GM12873 (cell line): ENCODE measurements at regions not wholly inside any gene's neighbourhood (a gene's known extent, or its start where the extent isn't known, plus 50 kb on each side); places are given as distances from the start of the nearest gene placed in this dataset.

ENCODE experiments used
- CTCF ChIP-seq: IDR thresholded peaks from 2 replicates; pipeline ENCODE4 v1.5.1; 2012; ENCODE audit warnings: low read depth, mild to moderate bottlenecking, moderate library complexity, low read length, control low read depth; ENCODE audit not compliant: insufficient read depth; ENCODE audit errors: missing control alignments

GRCh38 chr5:13533833-13534232 is 410.7 kb downstream of the DNAH5 start:
- TF ChIP-seq CTCF = no peak

DNA sequence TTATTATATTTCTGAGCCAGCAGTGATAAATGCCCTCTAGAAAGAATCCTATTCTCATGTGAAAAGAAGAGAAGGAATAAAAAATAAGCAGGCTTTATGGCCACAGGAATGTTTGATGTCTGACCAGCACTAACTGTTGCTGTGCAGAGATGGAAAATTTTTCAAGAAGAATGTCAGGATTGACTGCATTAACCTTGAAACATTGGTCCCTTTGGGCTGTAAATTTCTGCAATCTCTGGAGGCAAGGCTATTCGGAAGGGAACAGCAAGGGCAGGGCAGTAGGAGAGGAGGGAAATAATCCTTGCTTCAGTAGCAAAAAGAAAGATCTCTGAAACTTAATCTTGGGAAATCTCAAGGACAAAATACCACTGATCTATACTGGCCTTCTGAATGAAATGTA is 415.2 kb downstream of the DNAH5 start:
- no peak for TF ChIP-seq CTCF

DNA sequence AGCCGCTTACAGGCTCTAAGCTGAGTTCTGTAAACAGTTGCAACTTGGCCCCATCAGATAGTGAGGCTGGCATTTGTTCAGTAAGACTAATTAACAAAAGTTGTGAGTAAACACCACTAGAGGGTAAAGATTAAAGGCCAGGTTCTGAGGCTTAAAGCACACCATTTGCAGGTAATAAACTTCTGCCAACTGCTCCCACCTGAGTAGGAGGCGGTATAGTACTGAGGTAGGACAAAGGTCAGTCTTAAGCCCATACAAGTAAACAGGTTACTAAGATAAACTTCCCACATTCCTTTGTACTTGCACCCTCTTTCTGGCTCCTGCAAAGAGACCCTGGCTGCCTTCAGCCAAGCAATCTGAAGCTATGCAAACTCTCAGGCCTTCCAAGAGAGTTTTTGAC is 419.6 kb downstream of the DNAH5 start:
- no peak for TF ChIP-seq CTCF

DNA sequence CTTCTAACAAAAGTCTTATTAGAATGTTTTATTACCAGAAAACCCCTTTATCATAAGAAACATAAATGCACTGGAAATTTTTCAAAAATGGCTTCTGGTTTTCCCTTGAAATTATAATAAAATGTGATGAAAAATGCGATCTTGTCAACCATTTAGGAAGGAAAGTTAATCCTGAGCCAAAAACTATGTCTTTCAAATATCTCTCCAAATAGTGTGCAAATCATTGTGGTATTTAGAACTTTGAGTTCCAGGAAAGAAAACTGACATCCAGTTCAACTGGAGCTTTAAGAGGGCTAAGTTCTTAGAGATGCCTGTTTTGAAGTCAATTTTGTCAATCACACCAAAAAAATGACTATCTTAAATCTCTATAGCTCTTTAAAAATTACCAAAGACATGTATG is 425.4 kb downstream of the DNAH5 start:
- TF ChIP-seq CTCF = no peak

GRCh38 chr5:13516195-13516594 is 428.3 kb downstream of the DNAH5 start:
- no peak for TF ChIP-seq CTCF

DNA sequence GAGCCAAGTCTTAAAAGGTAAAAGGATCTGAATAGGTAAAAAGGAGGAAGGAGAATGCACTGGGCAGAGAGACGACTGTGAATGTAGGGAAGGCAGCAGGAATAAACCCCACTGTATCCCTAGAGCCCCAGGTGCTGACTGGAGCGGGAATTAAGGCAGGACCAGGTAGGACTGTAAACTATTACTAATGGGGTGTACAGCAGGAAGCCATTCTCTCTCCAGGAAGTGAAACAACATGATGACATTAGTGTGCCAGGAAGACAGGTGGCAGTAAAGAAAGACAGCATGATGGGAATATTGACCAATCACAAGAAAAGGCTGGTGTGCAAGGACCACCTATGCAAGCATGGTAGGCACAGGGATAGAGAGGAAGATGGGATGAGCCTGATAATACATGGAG is 433.0 kb downstream of the DNAH5 start:
- no peak for TF ChIP-seq CTCF

DNA sequence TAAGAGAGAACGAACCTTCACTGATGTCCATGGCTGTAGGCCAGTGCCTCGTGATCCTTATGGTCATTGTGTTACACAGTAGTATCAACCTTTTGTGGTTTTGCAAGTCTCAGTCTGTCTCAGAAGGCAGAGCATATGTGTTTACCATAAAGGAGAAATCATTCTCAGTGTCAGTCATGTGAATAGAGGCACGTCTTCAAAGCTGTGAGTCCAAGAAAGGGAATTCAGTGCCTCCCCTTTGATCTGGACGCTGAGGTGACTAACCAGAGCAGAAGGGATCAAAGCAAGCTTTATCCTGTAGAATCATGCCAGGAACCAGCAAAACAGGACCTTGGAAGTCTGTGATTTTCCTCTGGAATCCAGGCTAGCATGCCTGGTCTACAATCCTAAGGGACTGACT is 433.9 kb downstream of the DNAH5 start:
- TF ChIP-seq CTCF = no peak

- no peak for TF ChIP-seq CTCF
These were observed 435.9 kb downstream of the DNAH5 start for GRCh38 chr5:13508559-13508958.
